Suppressor macrophage treated with lipopolysaccharide for 1 hour (primary cell): ENCODE measurements at regions not wholly inside any gene's neighbourhood (a gene's known extent, or its start where the extent isn't known, plus 50 kb on each side); places are given as distances from the start of the nearest gene placed in this dataset.

ENCODE experiments used
- DNase-seq, 3 donors: peaks; one replicate each; pipeline ENCODE4 v3.0.0-alpha.2; 2020 to 2022

GRCh38 chr5:56543441-56544388, 271.6 kb upstream of the MAP3K1 start:
- DNase-seq = no peak

DNA sequence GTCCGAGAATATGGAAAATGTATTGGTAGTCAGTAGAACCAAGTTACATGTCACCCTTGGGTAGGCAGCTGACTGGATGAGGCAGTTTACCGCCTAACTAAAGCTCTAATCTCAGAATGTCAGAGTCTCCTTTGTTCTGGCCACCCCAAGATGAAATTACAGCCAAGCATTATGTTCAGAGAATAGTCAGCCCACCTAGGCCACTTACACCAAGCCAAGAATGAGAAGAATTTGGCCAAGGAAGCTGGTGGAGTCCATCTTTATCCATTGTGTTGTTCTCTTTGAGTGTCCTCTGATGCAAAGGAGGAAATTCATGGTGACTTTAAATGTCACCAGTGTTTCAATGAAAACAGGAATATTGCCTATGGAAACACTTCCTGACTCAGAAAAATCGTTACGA, 275.1 kb upstream of the MAP3K1 start:
- DNase-seq = no peak

DNA sequence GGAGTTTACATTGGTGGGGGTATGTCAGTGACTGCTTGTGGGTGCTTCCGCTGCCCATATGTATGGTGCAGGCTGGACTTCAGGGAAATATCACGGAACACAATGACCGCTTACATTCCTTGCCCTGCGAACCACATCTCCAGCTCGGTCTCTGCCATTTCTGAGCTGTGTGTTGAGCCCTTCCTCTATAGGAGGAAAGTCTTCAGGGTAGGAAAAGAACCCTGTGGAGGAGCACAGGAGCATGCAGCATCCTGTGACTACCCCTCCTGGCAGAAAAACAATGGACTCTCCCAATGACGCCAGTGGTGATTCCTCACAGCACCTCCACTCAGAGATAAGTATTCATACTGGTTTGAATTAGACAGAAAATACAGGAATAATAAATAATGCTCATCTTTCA, 276.8 kb upstream of the MAP3K1 start:
- DNase-seq = no peak

DNA sequence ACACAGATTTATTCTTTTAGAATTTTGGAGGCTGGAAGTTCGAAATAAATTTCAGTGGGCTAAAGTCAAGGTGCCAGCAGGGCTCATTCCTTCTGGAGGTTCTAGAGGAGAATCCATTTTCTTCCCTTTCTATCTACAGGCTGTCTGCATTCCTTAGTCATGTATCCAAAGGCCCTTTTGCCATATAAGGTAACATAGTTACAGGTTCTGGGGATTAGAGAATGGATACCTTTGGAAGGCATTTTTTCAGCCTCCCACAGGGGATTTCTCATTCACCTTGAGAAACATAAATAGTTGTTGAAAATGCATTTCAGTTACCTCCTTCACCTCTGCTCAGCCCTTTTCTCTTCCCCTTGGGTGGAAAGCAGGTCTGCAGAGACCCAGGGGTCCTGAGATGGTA, 280.0 kb upstream of the MAP3K1 start:
- DNase-seq = no peak

- DNase-seq = no peak
Measured at GRCh38 chr5:56534102-56534829, 281.1 kb upstream of the MAP3K1 start.

DNA sequence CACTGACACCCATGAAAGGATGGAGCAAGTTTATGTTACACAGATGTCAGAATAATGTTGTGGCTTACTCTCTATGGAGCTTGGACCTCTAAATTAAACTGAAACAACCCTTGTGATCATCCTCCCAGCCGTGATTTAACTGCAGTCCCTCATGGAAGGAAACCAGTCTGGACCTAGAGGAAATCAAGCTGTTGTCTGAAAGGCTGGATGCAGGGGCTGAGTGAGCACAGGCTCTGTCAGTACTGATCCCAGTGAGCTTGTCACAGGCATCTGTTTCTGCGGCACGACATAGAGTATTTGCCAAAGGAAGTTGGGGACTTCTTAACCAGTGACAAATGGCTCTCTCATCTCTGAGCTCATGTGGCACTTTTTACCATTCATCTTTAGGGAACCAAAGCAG, 282.9 kb upstream of the MAP3K1 start:
- DNase-seq = no peak

DNA sequence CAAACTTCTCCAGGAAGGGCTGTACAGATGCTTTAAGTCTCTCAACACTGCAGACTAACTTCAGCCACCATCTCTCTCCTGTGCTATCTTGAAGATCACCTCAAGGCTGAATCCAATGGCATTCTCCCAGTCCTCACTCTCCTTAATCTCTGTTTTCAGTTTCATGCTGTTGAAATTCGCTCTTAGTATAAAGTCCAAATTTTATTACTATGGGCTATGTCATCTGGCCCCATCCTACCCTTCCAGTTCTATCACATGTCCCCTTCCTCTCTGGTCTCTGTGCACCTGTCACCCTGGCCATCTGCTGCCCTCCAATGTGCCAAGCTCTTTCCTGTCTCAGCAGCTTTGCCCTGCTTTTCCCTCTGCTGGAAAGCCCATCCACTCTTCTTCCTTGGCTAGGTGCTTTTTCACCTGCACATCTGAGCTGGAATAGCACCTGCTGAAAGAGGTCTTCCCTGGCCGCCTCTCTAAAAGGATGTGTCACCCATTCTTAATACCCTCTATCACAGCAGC, 284.7 kb upstream of the MAP3K1 start:
- no peak for DNase-seq

- DNase-seq = peak; percentile 61 to 73 (median 71)
Measured at GRCh38 chr5:56529666-56530430, 285.5 kb upstream of the MAP3K1 start.

GRCh38 chr5:56527174-56527573, 288.2 kb upstream of the MAP3K1 start:
- no peak for DNase-seq

DNA sequence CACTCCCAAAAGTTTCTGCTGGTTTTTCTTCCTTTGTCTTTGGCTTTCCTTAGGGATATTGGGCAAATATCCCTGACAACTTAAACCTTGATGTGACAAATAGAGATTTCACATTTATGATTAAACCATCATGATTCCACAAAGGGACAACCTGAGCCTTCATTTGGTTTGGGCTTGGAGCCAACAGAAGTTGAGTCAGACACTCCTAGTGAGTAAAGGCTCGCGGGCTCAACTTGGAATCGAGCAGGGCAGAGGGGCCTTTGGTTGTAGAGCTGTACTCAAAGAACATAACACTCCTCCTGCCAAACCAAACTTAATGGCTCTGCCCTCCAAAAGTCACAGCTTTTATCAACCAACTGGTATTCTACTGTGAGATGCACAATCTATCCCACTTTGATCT, 290.2 kb upstream of the MAP3K1 start:
- DNase-seq = peak in 1 of 3 donors; percentile 30

GRCh38 chr5:56523790-56524575, 290.9 kb upstream of the ANKRD55 start:
- no peak for DNase-seq

DNA sequence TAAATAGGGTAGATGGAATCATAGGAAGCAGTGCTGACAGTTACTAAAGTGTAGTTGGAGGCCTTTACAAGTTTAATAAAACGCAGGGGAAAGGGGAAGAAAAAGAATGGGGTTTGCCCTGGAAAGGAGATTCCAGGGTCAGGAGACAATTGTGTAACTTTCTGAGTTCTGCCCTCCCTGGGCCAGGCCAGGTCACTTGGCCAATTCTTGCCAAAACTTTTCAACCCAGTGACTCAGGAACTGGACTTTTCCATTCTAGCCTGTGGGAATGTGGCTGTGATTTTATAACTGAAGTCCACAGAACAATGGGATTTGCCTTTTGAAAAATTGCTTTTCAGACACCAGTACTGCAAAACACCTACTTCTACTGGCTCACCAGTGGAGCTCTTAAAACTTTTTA, 289.8 kb upstream of the ANKRD55 start:
- peak; percentile 84 to 93 (median 88) for DNase-seq

GRCh38 chr5:56522169-56522568, 289.0 kb upstream of the ANKRD55 start:
- DNase-seq = no peak

DNA sequence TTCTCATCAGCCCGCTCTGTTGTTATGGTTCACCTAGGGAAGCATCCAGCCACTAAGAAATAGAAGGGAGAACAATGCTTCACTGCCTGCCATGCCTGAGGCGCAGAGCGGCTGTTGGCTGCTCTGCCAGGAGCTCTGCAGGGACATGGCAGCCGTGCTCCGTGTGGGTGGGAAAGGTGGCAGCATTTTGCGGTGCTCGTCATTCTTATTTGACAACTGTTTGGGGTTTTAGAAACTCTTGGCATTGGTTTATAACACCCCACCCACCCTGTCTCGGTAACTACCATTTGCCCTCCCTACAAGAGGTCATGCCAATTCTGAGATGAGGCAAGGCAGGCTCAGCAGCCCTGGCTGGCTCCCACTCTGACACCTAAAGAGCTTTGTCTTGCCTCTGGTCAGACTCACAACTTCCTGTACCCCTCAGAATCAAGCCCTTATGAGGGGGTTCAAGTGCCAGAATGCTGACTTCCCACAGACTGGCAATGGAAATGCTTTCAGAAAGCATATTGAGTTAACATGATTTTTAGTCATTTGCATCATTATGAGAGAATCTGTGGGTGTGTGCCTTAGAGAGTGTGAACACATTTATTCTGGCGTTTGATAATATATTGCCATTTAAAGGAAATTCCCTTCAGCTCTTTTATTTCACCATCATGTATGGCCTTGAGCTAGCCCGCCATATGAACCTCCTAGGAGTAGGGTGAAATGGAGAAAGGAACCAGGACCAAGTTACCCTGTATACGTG, 288.0 kb upstream of the ANKRD55 start:
- peak; percentile 28 to 70 (median 55) for DNase-seq

GRCh38 chr5:56518820-56519219, 285.7 kb upstream of the ANKRD55 start:
- DNase-seq = no peak

- peak; percentile 54 to 71 (median 67) for DNase-seq
Measured at GRCh38 chr5:56517011-56517416, 283.9 kb upstream of the ANKRD55 start.

GRCh38 chr5:56516441-56516840, 283.3 kb upstream of the ANKRD55 start:
- no peak for DNase-seq

- peak in 1 of 3 donors; percentile 34 for DNase-seq
Measured at GRCh38 chr5:56516035-56516434, 282.9 kb upstream of the ANKRD55 start.

DNA sequence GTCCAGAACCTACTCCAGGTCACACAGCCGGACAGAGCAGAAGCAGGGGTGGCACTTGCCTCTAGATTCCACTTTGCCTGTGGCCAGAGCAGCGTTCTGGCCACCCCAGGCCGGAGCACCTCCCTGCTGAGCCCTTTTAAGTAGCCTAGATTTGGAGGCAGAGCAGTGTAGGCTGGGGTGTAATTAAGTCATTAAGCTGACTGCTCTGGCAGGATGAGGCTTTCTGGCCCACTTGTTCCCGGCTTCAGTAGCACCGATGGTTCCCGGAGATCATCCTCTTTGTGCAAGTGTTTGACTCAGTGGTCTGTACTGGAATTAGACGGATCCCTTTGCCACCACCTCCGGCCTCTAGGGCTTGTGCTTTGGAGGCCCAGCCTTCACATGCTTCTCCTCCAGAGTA, 281.9 kb upstream of the ANKRD55 start:
- no peak for DNase-seq

GRCh38 chr5:56514245-56514644, 281.1 kb upstream of the ANKRD55 start:
- DNase-seq = no peak

DNA sequence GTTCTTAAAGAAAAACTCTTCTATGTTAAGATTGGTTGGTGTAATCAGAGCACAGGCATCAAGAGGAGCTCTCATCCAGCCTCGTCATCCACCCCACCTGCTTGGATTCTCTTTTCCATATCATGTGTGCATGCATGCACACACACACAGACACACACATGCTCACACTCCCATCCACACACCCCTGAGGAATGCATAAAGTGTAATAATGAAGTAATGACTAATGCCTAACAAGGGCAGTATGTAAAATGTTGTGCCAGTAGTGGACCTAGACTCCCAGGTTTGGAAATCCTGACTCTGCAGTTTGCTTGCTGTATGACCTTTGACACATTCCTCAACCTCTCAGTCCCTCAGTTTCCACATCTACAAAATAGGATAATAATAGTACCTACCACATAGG, 280.0 kb upstream of the ANKRD55 start:
- no peak for DNase-seq
